Duodenal mucosa (tissue), 2 donors: ENCODE measurements at regions not wholly inside any gene's neighbourhood (a gene's known extent, or its start where the extent isn't known, plus 50 kb on each side); places are given as distances from the start of the nearest gene placed in this dataset.
A peak's percentile ranks its signal among the peaks of the same experiment; 100 is the strongest.
"Not testable (repeated sequence)": the region's sequence is repeated elsewhere in the genome, so short reads cannot be mapped to it uniquely, and the experiment has no call there.

Source experiments
- H3K27ac ChIP-seq: one replicate; pipeline ENCODE4 v1.7.0; 2013; ENCODE audit warnings: low read depth, low read length
- H3K27me3 ChIP-seq, 2 donors: one replicate each; pipeline ENCODE4 v1.7.0; 2013; ENCODE audit warnings: low read length in 2 of 2, control low read depth in 1 of 2; ENCODE audit not compliant: insufficient read depth in 2 of 2, control insufficient read depth in 1 of 2
- H3K36me3 ChIP-seq, 2 donors: one replicate each; pipeline ENCODE4 v1.7.0; 2013; ENCODE audit warnings: low read length in 2 of 2, control low read depth in 1 of 2; ENCODE audit not compliant: insufficient read depth in 2 of 2, control insufficient read depth in 1 of 2
- H3K4me1 ChIP-seq, 2 donors: one replicate each; pipeline ENCODE4 v1.7.0; 2013; ENCODE audit warnings: low read length in 2 of 2, control low read depth in 1 of 2; ENCODE audit not compliant: insufficient read depth in 2 of 2, control insufficient read depth in 1 of 2
- H3K4me3 ChIP-seq, 2 donors: one replicate each; pipeline ENCODE4 v1.7.0; 2013; ENCODE audit warnings: low read length in 2 of 2, low read depth in 1 of 2
- H3K9ac ChIP-seq, 2 donors: one replicate each; pipeline ENCODE4 v1.7.0; 2013; ENCODE audit warnings: low read length in 2 of 2, low read depth in 1 of 2
- H3K9me3 ChIP-seq, 2 donors: one replicate each; pipeline ENCODE4 v1.7.0; 2013; ENCODE audit warnings: low read length in 2 of 2, control low read depth in 1 of 2; ENCODE audit not compliant: control insufficient read depth in 1 of 2

DNA sequence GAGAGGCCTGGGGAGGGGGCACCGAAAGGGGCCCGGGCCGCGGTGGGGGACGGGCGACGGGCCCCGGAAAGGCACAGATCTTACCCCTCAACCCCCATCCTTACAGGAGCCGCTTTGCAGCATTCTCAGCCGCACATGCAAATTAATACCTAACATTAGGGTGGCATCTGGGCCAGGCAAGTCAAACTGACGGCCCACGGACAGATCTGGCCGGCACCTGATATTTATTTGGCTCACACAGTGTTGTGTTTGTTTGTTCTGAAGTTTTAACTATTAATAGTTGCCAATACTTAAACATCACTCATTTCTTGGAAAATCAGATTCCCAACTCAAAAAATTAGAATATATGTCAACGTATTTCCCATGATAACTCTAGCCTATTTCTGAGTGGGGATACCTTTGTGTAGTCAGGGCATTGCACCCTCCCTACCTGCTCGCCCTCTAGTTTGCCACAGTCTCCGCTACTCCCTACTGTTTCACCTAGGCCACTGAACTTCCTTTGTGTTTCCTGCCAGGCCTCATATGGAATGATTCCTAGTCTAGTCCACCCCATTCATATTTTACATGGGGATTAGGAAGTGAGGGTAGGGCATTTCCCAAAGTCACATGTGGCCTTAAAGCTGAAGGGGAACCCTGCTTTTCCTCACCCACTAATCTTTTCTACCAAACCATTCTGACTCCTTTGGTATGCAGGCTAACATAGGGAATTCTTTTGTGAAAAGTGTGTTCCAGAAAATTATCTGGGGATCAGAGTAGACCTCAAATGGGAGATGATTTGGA lies 71.9 kb upstream of the LARP1 start:
- Histone ChIP-seq H3K4me1 (peaks cover 11 to 19% of the 10 kb centered on the region in 2 donors), H3K9ac (peak overlapping the region; percentile 69 to 74), H3K27ac (peak overlapping the region; percentile 52), H3K9me3 (peaks cover 0 to 11% of the 10 kb centered on the region in 2 donors), H3K4me3 (peak overlapping the region; percentile 69 to 77), H3K36me3 (no peaks in the 10 kb centered on the region), H3K27me3 (no peaks in the 10 kb centered on the region)

DNA sequence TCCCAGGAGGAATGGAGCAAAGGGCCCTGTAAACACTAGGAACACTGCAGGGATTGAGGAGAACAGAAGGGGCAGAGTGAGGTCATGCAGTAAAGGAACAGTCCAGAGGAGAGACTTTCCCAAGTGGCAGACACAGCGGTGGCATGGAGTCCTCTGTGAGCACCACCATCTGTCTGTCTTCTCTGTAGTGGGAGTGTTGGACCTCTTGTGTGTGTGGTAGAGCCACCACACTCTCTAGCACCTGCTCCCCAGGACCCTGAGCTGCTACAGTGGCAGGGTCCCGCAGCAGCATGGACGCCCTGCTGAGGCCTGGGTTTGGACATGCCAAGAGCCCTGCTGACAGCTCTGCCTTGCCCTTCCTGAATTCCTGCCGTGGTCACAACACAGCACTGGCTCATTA lies 75.7 kb upstream of the LARP1 start:
- no peaks in the 10 kb centered on the region for H3K27me3 ChIP-seq
- no peak overlapping the region for H3K9ac ChIP-seq
- H3K4me1 ChIP-seq, result peaks cover 11 to 17% of the 10 kb centered on the region in 2 donors
- no peaks in the 10 kb centered on the region for H3K36me3 ChIP-seq
- H3K9me3 ChIP-seq, result no peaks in the 10 kb centered on the region
- H3K4me3 ChIP-seq, result no peak overlapping the region
- H3K27ac ChIP-seq, result no peak overlapping the region

DNA sequence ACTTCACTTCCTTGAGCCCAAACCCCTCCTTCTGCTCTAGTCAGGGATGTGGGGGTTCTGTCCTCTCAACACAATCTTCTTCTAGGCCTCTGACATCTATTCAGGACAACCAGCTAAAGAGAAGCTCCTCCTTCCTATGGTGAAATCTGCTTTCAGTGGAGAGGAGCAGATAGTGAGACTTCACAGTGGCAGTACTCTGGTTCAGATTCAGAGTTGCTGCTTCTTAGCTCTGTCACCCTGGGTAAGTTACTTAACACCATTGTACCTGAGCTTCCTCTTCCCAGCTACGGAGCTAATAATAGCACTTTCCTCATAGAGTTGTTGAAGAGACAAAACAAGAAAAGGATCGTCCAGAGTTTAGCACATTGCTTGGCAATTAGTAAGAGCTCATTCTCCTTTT lies 77.3 kb upstream of the LARP1 start:
- Histone ChIP-seq H3K27ac (no peak overlapping the region), H3K27me3 (no peaks in the 10 kb centered on the region), H3K36me3 (no peaks in the 10 kb centered on the region), H3K4me3 (no peak overlapping the region), H3K9ac (no peak overlapping the region), H3K9me3 (no peaks in the 10 kb centered on the region), H3K4me1 (peaks cover under 1 to 4% of the 10 kb centered on the region in 2 donors)

DNA sequence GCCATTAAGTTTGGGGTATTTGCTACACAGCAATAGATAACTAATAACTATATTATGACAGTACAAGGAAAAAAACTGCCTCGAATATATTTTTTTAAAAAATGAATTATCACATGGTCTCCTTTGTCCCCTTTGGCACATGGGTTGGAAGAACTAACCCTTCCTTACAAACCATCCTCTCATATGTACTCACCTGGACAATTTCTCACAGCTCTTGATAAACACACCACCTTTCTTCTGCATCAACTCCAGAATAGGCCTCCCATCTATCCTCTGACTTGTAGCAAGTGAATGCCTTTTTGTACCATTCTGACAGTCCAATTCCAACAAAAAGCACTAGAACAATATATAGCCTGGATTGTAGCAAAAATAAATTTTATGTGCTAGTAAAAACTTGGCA lies 78.7 kb upstream of the LARP1 start:
- H3K9me3 ChIP-seq, result no peaks in the 10 kb centered on the region
- H3K36me3 ChIP-seq, result no peaks in the 10 kb centered on the region
- no peak overlapping the region for H3K9ac ChIP-seq
- no peaks in the 10 kb centered on the region for H3K27me3 ChIP-seq
- no peaks in the 10 kb centered on the region for H3K4me1 ChIP-seq
- no peak overlapping the region for H3K4me3 ChIP-seq
- no peak overlapping the region for H3K27ac ChIP-seq

DNA sequence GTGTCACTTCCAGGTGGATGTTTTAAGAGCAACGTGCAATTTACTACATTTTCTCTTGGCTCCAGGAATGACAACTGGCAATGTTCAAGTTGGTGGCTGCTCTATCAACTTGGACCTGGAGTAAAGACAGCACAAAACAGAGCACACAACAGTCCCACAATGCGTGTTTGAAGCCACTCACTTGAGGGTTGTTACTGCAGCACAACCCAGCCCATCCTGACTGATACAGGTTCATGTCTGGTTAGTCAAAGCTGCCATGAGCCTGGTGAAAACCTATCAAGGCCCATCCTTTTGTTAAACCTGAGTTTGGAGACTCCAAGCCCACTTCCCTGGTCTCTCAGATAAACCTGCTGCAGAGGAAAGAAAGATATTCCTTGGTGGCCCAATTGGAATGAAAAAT lies 81.1 kb upstream of the LARP1 start:
- Histone ChIP-seq H3K9ac (no peak overlapping the region), H3K4me3 (no peak overlapping the region), H3K27ac (no peak overlapping the region), H3K27me3 (no peaks in the 10 kb centered on the region), H3K36me3 (no peaks in the 10 kb centered on the region), H3K9me3 (no peaks in the 10 kb centered on the region), H3K4me1 (no peaks in the 10 kb centered on the region)

DNA sequence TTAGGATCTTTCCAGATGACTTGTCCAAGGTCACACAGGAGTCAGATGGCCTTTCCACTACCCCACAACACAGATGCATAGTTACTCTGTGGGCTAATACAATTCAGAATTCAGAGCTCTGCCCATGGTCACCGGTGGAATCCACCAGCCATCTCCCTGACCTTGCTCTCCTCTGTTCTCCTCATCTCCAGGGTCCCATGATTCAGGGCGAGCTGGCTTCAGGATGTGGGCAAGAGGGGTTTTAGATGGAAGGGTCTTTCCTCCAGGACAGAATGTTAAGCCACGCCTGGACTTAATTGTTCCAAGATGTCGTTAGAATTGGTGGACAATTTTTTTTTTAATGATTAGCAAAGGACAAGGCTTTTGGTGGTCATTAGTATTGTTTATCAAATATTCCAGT lies 81.7 kb upstream of the LARP1 start:
- no peaks in the 10 kb centered on the region for H3K27me3 ChIP-seq
- no peak overlapping the region for H3K27ac ChIP-seq
- no peaks in the 10 kb centered on the region for H3K9me3 ChIP-seq
- H3K4me3 ChIP-seq, result no peak overlapping the region
- no peak overlapping the region for H3K9ac ChIP-seq
- no peaks in the 10 kb centered on the region for H3K36me3 ChIP-seq
- H3K4me1 ChIP-seq, result no peaks in the 10 kb centered on the region

DNA sequence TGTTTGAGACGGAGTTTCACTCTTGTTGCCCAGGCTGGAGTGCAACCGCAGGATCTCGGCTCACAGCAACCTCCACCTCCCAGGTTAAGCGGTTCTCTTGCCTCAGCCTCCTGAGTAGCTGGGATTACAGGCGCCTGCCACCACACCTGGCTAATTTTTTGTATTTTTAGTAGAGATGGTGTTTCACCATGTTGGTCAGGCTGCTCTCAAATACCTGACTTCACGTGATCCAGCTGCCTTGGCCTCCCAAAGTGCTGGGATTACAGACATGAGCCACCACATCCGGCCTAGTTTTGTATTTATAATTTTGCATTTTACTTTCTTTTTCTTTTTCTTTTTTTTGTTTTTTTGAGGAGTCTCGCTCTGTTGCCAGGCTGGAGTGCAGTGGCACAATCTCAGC lies 85.3 kb upstream of the LARP1 start:
- not testable (repeated sequence) for H3K4me1 ChIP-seq, H3K36me3 ChIP-seq, H3K27ac ChIP-seq, H3K9me3 ChIP-seq, H3K4me3 ChIP-seq, H3K27me3 ChIP-seq, H3K9ac ChIP-seq

DNA sequence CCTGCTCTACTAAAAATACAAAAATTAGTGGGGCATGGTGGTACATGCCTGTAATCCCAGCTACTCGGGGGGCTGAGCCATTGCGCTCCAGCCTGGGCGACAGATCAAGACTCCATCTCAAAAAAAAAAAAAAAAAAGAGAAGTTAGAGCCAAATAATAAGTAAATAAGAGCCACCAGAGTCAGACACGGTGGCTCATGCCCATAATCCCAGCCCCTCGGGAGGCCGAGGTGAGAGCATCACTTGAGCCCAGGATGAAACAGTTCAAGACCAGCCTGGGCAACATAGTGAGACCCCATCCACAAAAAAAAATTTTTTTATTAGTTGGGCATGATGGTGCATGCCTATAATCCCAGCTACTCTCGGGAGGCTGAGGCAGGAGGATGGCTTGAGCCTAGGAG lies 85.8 kb upstream of the LARP1 start:
- Histone ChIP-seq H3K27ac (no peak overlapping the region), H3K4me1 (no peaks in the 10 kb centered on the region), H3K36me3 (no peaks in the 10 kb centered on the region), H3K27me3 (no peaks in the 10 kb centered on the region), H3K9me3 (peaks cover 0 to 9% of the 10 kb centered on the region in 2 donors), H3K4me3 (no peak overlapping the region), H3K9ac (no peak overlapping the region)

DNA sequence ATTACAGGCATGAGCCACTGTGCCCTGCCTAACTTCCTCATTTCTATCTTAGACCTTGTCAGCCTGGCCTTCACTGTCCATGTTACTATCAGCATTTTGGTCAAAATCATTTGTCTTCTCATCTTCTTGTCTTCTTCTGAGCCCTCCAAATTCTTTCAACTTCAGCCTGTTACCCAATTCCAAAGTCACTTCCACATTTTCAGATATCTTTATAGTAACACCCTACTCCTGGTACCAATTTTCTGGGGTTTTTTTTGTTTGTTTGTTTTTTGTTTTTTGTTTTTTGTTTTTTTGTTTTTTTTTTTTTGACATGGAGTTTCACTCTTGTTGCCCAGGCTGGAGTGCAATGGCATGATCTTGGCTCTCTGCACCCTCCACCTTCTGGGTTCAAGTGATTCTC lies 90.3 kb upstream of the LARP1 start:
- H3K9ac ChIP-seq, result no peak overlapping the region
- H3K4me3 ChIP-seq, result no peak overlapping the region
- H3K36me3 ChIP-seq, result no peaks in the 10 kb centered on the region
- H3K27ac ChIP-seq, result no peak overlapping the region
- H3K9me3 ChIP-seq, result peaks cover 0 to 13% of the 10 kb centered on the region in 2 donors
- no peaks in the 10 kb centered on the region for H3K27me3 ChIP-seq
- H3K4me1 ChIP-seq, result no peaks in the 10 kb centered on the region

DNA sequence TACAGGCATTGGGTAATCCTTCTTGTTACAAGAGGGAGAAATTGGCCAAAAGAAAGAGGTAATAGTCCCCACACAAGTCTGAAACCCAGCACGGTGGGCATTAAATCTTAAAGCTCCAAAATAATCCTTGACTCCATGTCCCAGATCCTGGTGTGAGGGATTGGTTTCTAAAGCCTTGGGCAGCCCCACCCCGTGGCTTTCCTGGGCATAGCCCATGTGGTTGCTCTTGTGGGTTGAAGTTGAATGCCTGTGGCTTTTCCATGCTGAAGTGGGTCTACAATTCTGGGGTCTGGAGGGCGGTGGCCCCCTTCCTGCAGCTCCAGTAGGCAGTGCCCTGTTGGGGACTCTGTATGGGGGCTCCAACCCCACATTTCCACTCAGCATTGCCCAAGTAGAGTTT lies 91.8 kb upstream of the LARP1 start:
- H3K4me3 ChIP-seq, result no peak overlapping the region
- no peak overlapping the region for H3K9ac ChIP-seq
- no peak overlapping the region for H3K27ac ChIP-seq
- H3K36me3 ChIP-seq, result no peaks in the 10 kb centered on the region
- H3K4me1 ChIP-seq, result no peaks in the 10 kb centered on the region
- H3K27me3 ChIP-seq, result no peaks in the 10 kb centered on the region
- H3K9me3 ChIP-seq, result peaks cover 0 to 13% of the 10 kb centered on the region in 2 donors
